Adipocyte (in vitro differentiated cells): ENCODE measurements at regions not wholly inside any gene's neighbourhood (a gene's known extent, or its start where the extent isn't known, plus 50 kb on each side); places are given as distances from the start of the nearest gene placed in this dataset.
"Not testable (repeated sequence)": the region's sequence is repeated elsewhere in the genome, so short reads cannot be mapped to it uniquely, and the experiment has no call there.

Source experiments
- DNase-seq: peaks from one replicate; pipeline ENCODE4 v3.0.0-alpha.2; 2015; ENCODE audit warnings: low read depth
- H3K27me3 ChIP-seq: replicated peaks from 2 replicates; pipeline ENCODE4 v1.7.0; 2013; ENCODE audit warnings: mild to moderate bottlenecking, low read length, moderate library complexity; ENCODE audit not compliant: control insufficient read depth, insufficient read depth
- H3K36me3 ChIP-seq: 2 replicates; pipeline ENCODE4 v1.7.0; 2013; ENCODE audit warnings: low read length, mild to moderate bottlenecking, moderate library complexity; ENCODE audit not compliant: control insufficient read depth, insufficient read depth, severe bottlenecking
- H3K4me1 ChIP-seq: 2 replicates; pipeline ENCODE4 v1.7.0; 2013; ENCODE audit warnings: mild to moderate bottlenecking, low read length, moderate library complexity; ENCODE audit not compliant: control insufficient read depth, insufficient read depth
- H3K4me3 ChIP-seq: 2 replicates; pipeline ENCODE4 v1.7.0; 2013; ENCODE audit warnings: mild to moderate bottlenecking, low read length, moderate library complexity
- H3K9ac ChIP-seq: 2 replicates; pipeline ENCODE4 v1.7.0; 2013; ENCODE audit warnings: mild to moderate bottlenecking, low read length, moderate library complexity
- H3K9me3 ChIP-seq: 2 replicates; pipeline ENCODE4 v1.7.0; 2013; ENCODE audit warnings: mild to moderate bottlenecking, low read length, moderate library complexity; ENCODE audit not compliant: control insufficient read depth

DNA sequence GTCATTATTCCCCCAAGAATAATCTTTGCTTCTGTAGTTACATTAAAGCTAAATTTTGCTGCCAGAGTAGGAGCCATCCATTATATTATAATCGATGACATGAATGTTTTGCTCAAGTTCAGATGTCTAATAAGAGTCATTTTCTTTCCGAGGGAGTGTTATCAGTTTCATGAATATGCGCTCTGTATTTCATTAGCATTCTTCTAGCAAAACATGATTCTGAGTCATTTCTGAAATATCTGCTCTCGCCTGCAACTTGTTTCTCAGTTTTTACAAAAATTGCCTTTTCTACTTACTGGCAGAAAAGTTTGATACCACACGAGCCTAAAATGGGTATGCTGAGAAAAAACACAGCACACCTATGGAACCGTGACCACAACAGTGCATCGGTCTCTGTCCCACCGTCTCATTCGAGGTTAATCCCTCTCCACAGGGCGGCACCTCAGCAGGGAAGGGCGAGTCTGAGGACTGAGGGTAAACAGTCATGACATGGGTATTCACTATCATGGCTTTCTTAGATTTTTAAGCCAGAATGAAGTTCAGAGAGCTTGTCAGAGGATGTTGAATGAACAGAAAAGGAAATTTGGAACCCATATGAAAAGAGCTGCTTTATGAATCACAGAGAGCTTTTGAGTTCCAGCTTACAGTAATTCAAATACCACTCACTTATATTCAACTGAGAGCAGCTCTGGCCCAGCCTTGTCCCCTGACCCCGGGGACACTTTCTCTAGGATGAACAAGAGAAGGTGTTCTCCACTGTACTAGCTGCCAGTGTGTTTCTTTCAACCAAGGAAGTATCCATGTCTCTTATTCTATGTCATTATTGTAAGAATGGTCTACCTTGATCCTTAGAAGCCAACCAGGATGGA lies 303.6 kb upstream of the PLGLB1 start:
- H3K27me3 ChIP-seq, H3K9me3 ChIP-seq, H3K9ac ChIP-seq: not testable (repeated sequence)

DNA sequence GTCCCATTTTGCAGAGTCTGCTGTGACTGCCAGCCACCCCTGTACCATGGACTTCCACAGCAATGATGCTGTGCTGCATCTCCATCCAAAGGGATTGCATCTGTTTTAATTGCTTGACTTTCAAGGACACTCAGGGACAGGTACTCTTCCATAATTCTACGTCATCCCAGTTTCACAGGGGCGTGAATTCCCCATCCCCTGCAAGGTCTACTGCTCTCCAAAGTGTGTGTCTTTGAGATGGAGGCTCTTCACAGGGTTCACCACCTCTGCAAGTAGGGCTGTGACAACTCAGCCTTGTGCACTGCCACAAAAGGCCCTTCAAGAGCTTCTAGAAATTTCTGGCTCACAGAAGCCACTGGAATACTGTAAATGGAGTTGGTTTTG lies 304.3 kb upstream of the PLGLB1 start:
- H3K36me3 ChIP-seq, H3K9ac ChIP-seq, H3K4me1 ChIP-seq, H3K4me3 ChIP-seq, H3K9me3 ChIP-seq, H3K27me3 ChIP-seq, DNase-seq: not testable (repeated sequence)

More for the DNA sequence above, 303.6 kb upstream of the PLGLB1 start:
- not testable (repeated sequence) for H3K36me3 ChIP-seq, H3K4me3 ChIP-seq, DNase-seq, H3K4me1 ChIP-seq

DNA sequence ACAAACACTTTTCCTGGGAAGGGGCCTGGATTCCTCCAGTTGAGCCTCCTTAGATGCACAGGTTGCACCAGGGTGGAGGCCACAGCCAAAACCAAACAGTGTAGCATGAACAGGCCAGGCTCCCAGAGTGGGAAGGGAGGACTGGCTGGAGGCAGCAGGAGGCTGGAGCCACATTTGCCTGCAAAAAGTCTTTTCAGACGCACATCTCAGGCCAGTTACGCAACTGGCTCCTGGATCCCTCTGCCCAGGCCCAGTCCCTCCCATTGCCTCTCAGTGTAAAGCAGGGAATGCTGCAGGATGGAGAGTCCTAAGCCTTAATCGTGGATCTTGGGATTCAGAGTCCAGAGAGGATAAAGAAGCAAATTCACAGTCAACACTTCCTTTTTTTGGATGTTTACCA lies 305.1 kb upstream of the PLGLB1 start:
- H3K27me3 ChIP-seq, H3K4me1 ChIP-seq, H3K36me3 ChIP-seq, H3K9ac ChIP-seq, H3K9me3 ChIP-seq, H3K4me3 ChIP-seq, DNase-seq: not testable (repeated sequence)

GRCh38 chr2:87327648-87328371 lies 306.2 kb upstream of the PLGLB1 start:
- H3K9ac ChIP-seq, H3K4me3 ChIP-seq, H3K36me3 ChIP-seq, H3K4me1 ChIP-seq, DNase-seq, H3K27me3 ChIP-seq, H3K9me3 ChIP-seq: not testable (repeated sequence)

DNA sequence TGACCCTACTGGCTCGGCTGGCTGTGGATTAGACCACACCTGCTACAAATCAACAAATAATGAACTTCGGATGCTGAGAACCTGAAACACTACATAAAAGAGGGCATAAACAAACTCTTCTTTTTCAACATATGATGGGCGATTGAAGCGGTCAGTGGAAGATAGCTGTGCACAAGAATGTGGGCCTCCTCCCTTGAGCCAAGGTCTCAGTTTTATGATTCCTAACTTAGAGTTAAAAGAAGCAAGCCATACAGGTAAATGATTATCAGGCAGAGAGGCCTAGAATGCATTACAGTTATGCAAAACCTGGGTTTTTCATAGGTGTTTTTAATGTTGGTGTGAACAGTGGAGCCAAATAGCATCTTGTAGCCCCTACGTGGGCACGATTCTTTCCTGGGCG lies 307.9 kb upstream of the PLGLB1 start:
- not testable (repeated sequence) for H3K9ac ChIP-seq, DNase-seq

DNA sequence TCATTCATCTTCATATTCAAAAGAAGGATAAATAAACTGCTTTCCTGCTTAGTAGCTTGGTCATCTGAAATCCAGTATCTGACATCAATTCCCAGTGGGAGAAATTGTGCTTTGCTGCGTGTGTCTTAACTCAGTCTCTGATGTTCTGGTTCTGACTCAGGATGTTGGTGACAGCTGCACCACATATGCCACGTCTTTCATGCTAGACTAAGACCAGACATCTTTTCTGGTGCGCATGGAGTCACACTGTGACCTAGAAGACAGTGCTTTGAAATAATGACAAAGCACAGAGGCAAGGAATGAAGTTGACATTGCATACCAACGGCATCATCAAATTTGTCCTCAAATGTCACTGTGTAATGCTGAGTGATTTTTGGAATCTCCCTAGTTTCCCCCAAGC lies 308.8 kb upstream of the PLGLB1 start:
- not testable (repeated sequence) for H3K36me3 ChIP-seq, DNase-seq, H3K9ac ChIP-seq, H3K27me3 ChIP-seq, H3K9me3 ChIP-seq, H3K4me3 ChIP-seq, H3K4me1 ChIP-seq

More for the DNA sequence above, 307.9 kb upstream of the PLGLB1 start:
- not testable (repeated sequence) for H3K9me3 ChIP-seq, H3K4me3 ChIP-seq, H3K36me3 ChIP-seq, H3K27me3 ChIP-seq, H3K4me1 ChIP-seq

- not testable (repeated sequence) for H3K4me1 ChIP-seq, H3K4me3 ChIP-seq, H3K27me3 ChIP-seq, H3K36me3 ChIP-seq, H3K9ac ChIP-seq, H3K9me3 ChIP-seq, DNase-seq
Measured at GRCh38 chr2:87331940-87332583, 310.4 kb upstream of the PLGLB1 start.

DNA sequence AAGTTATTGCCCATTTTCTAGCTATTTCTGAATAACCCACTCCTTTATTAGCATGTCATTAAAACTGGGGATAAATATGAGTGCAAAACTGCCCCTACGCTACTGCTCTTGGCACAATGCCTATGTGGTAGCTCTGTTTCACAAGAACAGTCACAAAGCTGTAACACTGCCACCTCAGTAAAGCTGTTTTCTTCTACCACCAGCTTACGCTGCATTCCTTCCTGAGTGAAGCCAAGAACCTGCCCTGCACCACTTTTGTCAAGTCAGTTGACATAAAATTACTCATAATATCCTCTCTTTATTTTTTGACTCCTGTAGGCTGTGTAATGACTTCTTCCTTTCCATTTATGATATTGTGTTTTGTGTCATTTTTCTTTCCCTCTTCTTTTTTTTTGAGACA lies 313.2 kb upstream of the PLGLB1 start:
- H3K9ac ChIP-seq, H3K27me3 ChIP-seq, H3K4me1 ChIP-seq, H3K4me3 ChIP-seq, DNase-seq, H3K36me3 ChIP-seq, H3K9me3 ChIP-seq: not testable (repeated sequence)

- not testable (repeated sequence) for H3K36me3 ChIP-seq, H3K4me1 ChIP-seq, H3K4me3 ChIP-seq, H3K9ac ChIP-seq, H3K9me3 ChIP-seq, H3K27me3 ChIP-seq
- peak; percentile 23 for DNase-seq
Measured at GRCh38 chr2:87338998-87339397, 317.4 kb upstream of the PLGLB1 start.

GRCh38 chr2:87341601-87342014 lies 320.0 kb upstream of the PLGLB1 start:
- peak; percentile 73 for DNase-seq
- H3K4me3 ChIP-seq, H3K4me1 ChIP-seq, H3K27me3 ChIP-seq, H3K9me3 ChIP-seq, H3K36me3 ChIP-seq, H3K9ac ChIP-seq: not testable (repeated sequence)

DNA sequence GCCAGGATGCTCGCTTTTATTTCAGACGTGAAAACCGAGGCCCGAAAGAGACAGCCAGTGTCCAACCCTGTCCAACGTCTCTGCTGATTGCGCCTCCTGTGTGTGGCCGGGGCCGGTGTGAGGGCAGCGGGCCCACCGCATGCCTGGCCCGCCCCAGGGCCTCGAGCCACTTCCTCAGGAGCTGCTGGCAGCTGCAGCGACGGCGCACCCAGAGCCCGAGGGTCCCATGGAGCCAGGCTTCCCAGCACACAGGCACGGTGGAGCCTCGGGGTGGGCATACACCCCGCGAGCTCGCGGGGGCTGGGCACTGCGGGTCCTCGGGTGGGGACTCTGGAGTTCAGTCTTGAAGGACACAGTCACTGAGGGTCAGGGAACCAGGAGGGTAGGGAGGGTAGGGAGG lies 320.5 kb upstream of the PLGLB1 start:
- not testable (repeated sequence) for H3K36me3 ChIP-seq, H3K9ac ChIP-seq, H3K9me3 ChIP-seq, H3K4me1 ChIP-seq, H3K27me3 ChIP-seq, DNase-seq, H3K4me3 ChIP-seq
